ENCODE measurements at regions not wholly inside any gene's neighbourhood (a gene's known extent, or its start where the extent isn't known, plus 50 kb on each side); places are given as distances from the start of the nearest gene placed in this dataset.
"Not testable (repeated sequence)": the region's sequence is repeated elsewhere in the genome, so short reads cannot be mapped to it uniquely, and the experiment has no call there.

GRCh38 chr2:57049273-57049672 lies 865.5 kb downstream of the CCDC85A start:
- DNase-seq = no peak

- no peak for DNase-seq
Measured at GRCh38 chr2:57050007-57050406, 866.2 kb downstream of the CCDC85A start.

GRCh38 chr2:57066301-57066700 lies 882.5 kb downstream of the CCDC85A start:
- DNase-seq = not testable (repeated sequence)

GRCh38 chr2:57075226-57075625 lies 891.4 kb downstream of the CCDC85A start:
- DNase-seq = no peak

- no peak for DNase-seq
Measured at GRCh38 chr2:57080035-57080434, 896.2 kb downstream of the CCDC85A start.

GRCh38 chr2:57084697-57085281 lies 901.0 kb downstream of the CCDC85A start:
- no peak for DNase-seq

- DNase-seq = no peak
Measured at GRCh38 chr2:57093020-57093419, 909.2 kb downstream of the CCDC85A start.

- no peak for DNase-seq
Measured at GRCh38 chr2:57097855-57098254, 914.1 kb downstream of the CCDC85A start.

- no peak for DNase-seq
Measured at GRCh38 chr2:57100436-57100835, 916.6 kb downstream of the CCDC85A start.

GRCh38 chr2:57105694-57106093 lies 921.9 kb downstream of the CCDC85A start:
- no peak for DNase-seq

- no peak for DNase-seq
Measured at GRCh38 chr2:57107353-57107752, 923.6 kb downstream of the CCDC85A start.

- DNase-seq = no peak
Measured at GRCh38 chr2:57111531-57111930, 927.7 kb downstream of the CCDC85A start.

GRCh38 chr2:57119141-57119540 lies 927.5 kb upstream of the VRK2 start:
- no peak for DNase-seq

GRCh38 chr2:57126410-57126809 lies 920.2 kb upstream of the VRK2 start:
- DNase-seq = no peak

GRCh38 chr2:57139179-57139578 lies 907.4 kb upstream of the VRK2 start:
- DNase-seq = no peak

- no peak for DNase-seq
Measured at GRCh38 chr2:57141269-57141668, 905.3 kb upstream of the VRK2 start.

- DNase-seq = no peak
Measured at GRCh38 chr2:57146951-57147350, 899.7 kb upstream of the VRK2 start.

- DNase-seq = no peak
Measured at GRCh38 chr2:57156231-57156924, 890.2 kb upstream of the VRK2 start.

- no peak for DNase-seq
Measured at GRCh38 chr2:57160976-57161375, 885.6 kb upstream of the VRK2 start.

- no peak for DNase-seq
Measured at GRCh38 chr2:57177176-57177575, 869.4 kb upstream of the VRK2 start.

GRCh38 chr2:57180042-57180567 lies 866.5 kb upstream of the VRK2 start:
- DNase-seq = no peak

- DNase-seq = no peak
Measured at GRCh38 chr2:57180678-57181077, 865.9 kb upstream of the VRK2 start.

GRCh38 chr2:57181315-57182038 lies 865.1 kb upstream of the VRK2 start:
- DNase-seq = no peak

- no peak for DNase-seq
Measured at GRCh38 chr2:57182916-57183315, 863.7 kb upstream of the VRK2 start.
